Sigmoid colon (tissue), 6 donors: ENCODE measurements at regions not wholly inside any gene's neighbourhood (a gene's known extent, or its start where the extent isn't known, plus 50 kb on each side); places are given as distances from the start of the nearest gene placed in this dataset.

ENCODE experiments used
- DNase-seq: peaks from one replicate; pipeline ENCODE4 v3.0.0-alpha.2; 2019
- H3K27ac ChIP-seq, 4 donors: fragments of 200-600 bp; sonication (generic); one replicate each; pipeline ENCODE4 v1.5.1; 2016 to 2019; ENCODE audit warnings: mild to moderate bottlenecking in 1 of 4
- H3K27me3 ChIP-seq, 3 donors: fragments of 200-600 bp; sonication (generic); one replicate each; pipeline ENCODE4 v1.5.1; 2019; ENCODE audit warnings: mild to moderate bottlenecking in 1 of 3
- H3K36me3 ChIP-seq, 4 donors: fragments of 200-600 bp; sonication (generic); one replicate each; pipeline ENCODE4 v1.5.1; 2016 to 2019
- H3K4me1 ChIP-seq, 4 donors: fragments of 200-600 bp; sonication (generic); one replicate each; pipeline ENCODE4 v1.5.1; 2017 to 2019
- H3K4me3 ChIP-seq, 4 donors: fragments of 200-600 bp; sonication (generic); one replicate each; pipeline ENCODE4 v1.5.1; 2017 to 2019; ENCODE audit warnings: mild to moderate bottlenecking in 2 of 4, moderate library complexity in 1 of 4
- H3K9me3 ChIP-seq, 4 donors: fragments of 200-600 bp in 3 of 4; sonication (generic) in 3 of 4; one replicate each; pipeline versions ENCODE4 v1.5.1 to v1.6.1; 2013 to 2019
- CTCF ChIP-seq, 4 experiments: fragments of 450-650 bp in 3 of 4; fragments of 200-600 bp in 1 of 4; IDR thresholded peaks; one replicate each; pipeline ENCODE4 v1.5.1; 2016 to 2019; ENCODE audit warnings: antibody characterized with exemption in 4 of 4, mild to moderate bottlenecking in 3 of 4, moderate library complexity in 2 of 4
- EP300 ChIP-seq, 4 donors: sonication (generic); formaldehyde crosslinking; IDR thresholded peaks; one replicate each; pipeline ENCODE4 v1.6.1; 2017; ENCODE audit warnings: antibody characterized with exemption in 4 of 4
- POLR2A ChIP-seq, 2 donors: fragments of 450-650 bp; IDR thresholded peaks; one replicate each; pipeline ENCODE4 v1.6.1; 2016; ENCODE audit warnings: antibody characterized with exemption in 2 of 2, mild to moderate bottlenecking in 2 of 2, moderate library complexity in 2 of 2
- POLR2AphosphoS5 ChIP-seq, 4 donors: sonication (generic); formaldehyde crosslinking; IDR thresholded peaks; one replicate each; pipeline ENCODE4 v1.6.1; 2017; ENCODE audit warnings: antibody characterized with exemption in 4 of 4
- WGBS, 2 donors: extraction: QIAGEN DNeasy Blood & Tissue Kit; methylation state at CpG; one replicate each; pipeline ENCODE4 v1.1.7; 2013; 5-methylcytosine and 5-hydroxymethylcytosine counted together
- intact Hi-C: fragments of 100-400 bp; cut with DNase I; formaldehyde crosslinking; loops from one replicate; pipeline ENCODE4 v1.15.1; 2023
- donor health status: healthy with polysubstance abuse.
- donor health status: healthy.

GRCh38 chrX:149161435-149162088 lies 343.5 kb downstream of the IDS start:
- no peak for DNase-seq
- Histone ChIP-seq H3K27ac (no peak overlapping the region), H3K27me3 (no peaks in the 10 kb centered on the region), H3K4me1 (no peaks in the 10 kb centered on the region), H3K4me3 (no peak overlapping the region), H3K9me3 (no peaks in the 10 kb centered on the region), H3K36me3 (no peaks in the 10 kb centered on the region)
- WGBS, 2 donors = 75 to 83% methylated on average over 2 of the region's 2 CpGs
- TF ChIP-seq CTCF (IDR thresholded peaks at IDR 0.05) (no peak), POLR2AphosphoS5 (IDR thresholded peaks at IDR 0.05) (no peak), POLR2A (IDR thresholded peaks at IDR 0.05) (no peak), EP300 (IDR thresholded peaks at IDR 0.05) (no peak)
- intact Hi-C loops = no loop called here

- no peaks in the 10 kb centered on the region for H3K9me3 ChIP-seq
- TF ChIP-seq EP300 (IDR thresholded peaks at IDR 0.05) = no peak
- TF ChIP-seq POLR2A (IDR thresholded peaks at IDR 0.05) = no peak
- TF ChIP-seq CTCF (IDR thresholded peaks at IDR 0.05) = no peak
- TF ChIP-seq POLR2AphosphoS5 (IDR thresholded peaks at IDR 0.05) = no peak
- no peaks in the 10 kb centered on the region for H3K36me3 ChIP-seq
- intact Hi-C loops = no loop called here
- WGBS, 2 donors = 91 to 92% methylated on average over 1 of the region's 1 CpG
- H3K4me3 ChIP-seq = no peak overlapping the region
- no peaks in the 10 kb centered on the region for H3K4me1 ChIP-seq
- DNase-seq = no peak
- no peaks in the 10 kb centered on the region for H3K27me3 ChIP-seq
- no peak overlapping the region for H3K27ac ChIP-seq
Observed at GRCh38 chrX:149157976-149158375, 347.1 kb downstream of the IDS start.

- Histone ChIP-seq H3K4me1 (no peaks in the 10 kb centered on the region), H3K27ac (no peak overlapping the region), H3K9me3 (no peaks in the 10 kb centered on the region), H3K36me3 (no peaks in the 10 kb centered on the region), H3K27me3 (no peaks in the 10 kb centered on the region), H3K4me3 (no peak overlapping the region)
- intact Hi-C loops = no loop called here
- no peak for TF ChIP-seq EP300 (IDR thresholded peaks at IDR 0.05)
- no peak for TF ChIP-seq CTCF (IDR thresholded peaks at IDR 0.05)
- TF ChIP-seq POLR2A (IDR thresholded peaks at IDR 0.05) = no peak
- no peak for TF ChIP-seq POLR2AphosphoS5 (IDR thresholded peaks at IDR 0.05)
- DNase-seq = no peak
- 77 to 80% methylated on average over 3 of the region's 3 CpGs for WGBS, 2 donors
Observed at GRCh38 chrX:149152941-149153340, 352.2 kb downstream of the IDS start.

GRCh38 chrX:149151805-149152757 lies 353.0 kb downstream of the IDS start:
- Histone ChIP-seq H3K27me3 (no peaks in the 10 kb centered on the region), H3K27ac (no peak overlapping the region), H3K9me3 (no peaks in the 10 kb centered on the region), H3K36me3 (no peaks in the 10 kb centered on the region), H3K4me1 (no peaks in the 10 kb centered on the region), H3K4me3 (no peak overlapping the region)
- 76 to 77% methylated on average over 3 of the region's 3 CpGs for WGBS, 2 donors
- no peak for DNase-seq
- intact Hi-C loops = no loop called here
- TF ChIP-seq POLR2A (IDR thresholded peaks at IDR 0.05) (no peak), EP300 (IDR thresholded peaks at IDR 0.05) (no peak)

- Histone ChIP-seq H3K27me3 (no peaks in the 10 kb centered on the region), H3K4me3 (no peak overlapping the region), H3K4me1 (no peaks in the 10 kb centered on the region), H3K9me3 (no peaks in the 10 kb centered on the region), H3K36me3 (no peaks in the 10 kb centered on the region), H3K27ac (no peak overlapping the region)
- intact Hi-C loops = no loop called here
- TF ChIP-seq POLR2AphosphoS5 (IDR thresholded peaks at IDR 0.05) (no peak), CTCF (IDR thresholded peaks at IDR 0.05) (no peak), EP300 (IDR thresholded peaks at IDR 0.05) (no peak), POLR2A (IDR thresholded peaks at IDR 0.05) (no peak)
- WGBS, 2 donors = 49 to 54% methylated on average over 3 of the region's 3 CpGs
- no peak for DNase-seq
Observed at GRCh38 chrX:149145845-149146285, 359.2 kb downstream of the IDS start.
